C4-2B (cell line): ENCODE measurements at regions not wholly inside any gene's neighbourhood (a gene's known extent, or its start where the extent isn't known, plus 50 kb on each side); places are given as distances from the start of the nearest gene placed in this dataset.

ENCODE experiments used
- CTCF ChIP-seq: fragments of 450-650 bp; conservative IDR thresholded peaks from 2 replicates; pipeline ENCODE4 v1.5.1; 2017; ENCODE audit warnings: mild to moderate bottlenecking
- ZFX ChIP-seq: fragments of 450-650 bp; IDR thresholded peaks from 2 replicates; pipeline ENCODE4 v1.6.1; 2017

GRCh38 chr10:120095875-120096274, 203.3 kb downstream of the SEC23IP start:
- TF ChIP-seq CTCF (no peak), ZFX (no peak)
